Liver (tissue), 3 donors: ENCODE measurements at regions not wholly inside any gene's neighbourhood (a gene's known extent, or its start where the extent isn't known, plus 50 kb on each side); places are given as distances from the start of the nearest gene placed in this dataset.

Experiments used
- CTCF ChIP-seq: fragments of 150-350 bp; IDR thresholded peaks from 2 replicates; pipeline ENCODE4 v1.5.1; 2017; ENCODE audit warnings: improper control_type of control experiment, low read depth, low read length; ENCODE audit not compliant: missing input control
- GABPA ChIP-seq, 2 donors: IDR thresholded peaks in 1 of 2; conservative IDR thresholded peaks in 1 of 2; 2 replicates each; pipeline ENCODE4 v1.6.1; 2016; ENCODE audit warnings: antibody characterized with exemption in 2 of 2, mild to moderate bottlenecking in 1 of 2, moderate library complexity in 1 of 2
- donor health status: healthy.
- donor health status: healthy.

- no peak for TF ChIP-seq CTCF
- no peak for TF ChIP-seq GABPA (IDR thresholded peaks at IDR 0.05 in 1 of 2, conservative IDR thresholded peaks at IDR 0.05 in 1 of 2)
Measured at GRCh38 chrX:55867181-55867651, 149.7 kb downstream of the RRAGB start.
